CD4-positive, alpha-beta T cell treated with Interleukin-17A for 4 hours (primary cell): ENCODE measurements at regions not wholly inside any gene's neighbourhood (a gene's known extent, or its start where the extent isn't known, plus 50 kb on each side); places are given as distances from the start of the nearest gene placed in this dataset.
"Not testable (repeated sequence)": the region's sequence is repeated elsewhere in the genome, so short reads cannot be mapped to it uniquely, and the experiment has no call there.

Source experiments
- DNase-seq: peaks from one replicate; pipeline ENCODE4 v3.0.0-alpha.2; 2020; ENCODE audit warnings: mixed read lengths

DNA sequence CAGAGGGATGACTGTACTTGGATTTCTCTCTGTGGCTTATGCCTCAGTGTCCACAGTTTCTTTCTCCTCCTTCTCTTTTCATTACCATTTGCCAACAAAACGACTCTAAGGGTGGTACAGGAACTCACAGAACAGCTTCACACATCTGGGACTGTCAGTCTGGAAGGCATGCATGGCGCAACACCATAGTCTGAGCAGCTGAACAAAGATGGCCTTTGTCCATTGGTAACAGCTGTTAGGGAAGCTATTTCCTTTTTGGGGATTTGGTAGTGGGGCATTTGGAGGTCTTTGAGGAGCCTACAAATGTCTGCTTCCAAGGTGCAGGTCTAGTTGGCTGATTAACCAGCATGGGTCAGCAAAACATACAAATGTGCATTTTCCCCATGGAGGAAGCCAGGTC, 81.4 kb upstream of the PCDH8 start:
- DNase-seq: no peak

GRCh38 chr13:52926971-52927370, 78.5 kb upstream of the PCDH8 start:
- no peak for DNase-seq

GRCh38 chr13:52925775-52926285, 77.4 kb upstream of the PCDH8 start:
- no peak for DNase-seq

DNA sequence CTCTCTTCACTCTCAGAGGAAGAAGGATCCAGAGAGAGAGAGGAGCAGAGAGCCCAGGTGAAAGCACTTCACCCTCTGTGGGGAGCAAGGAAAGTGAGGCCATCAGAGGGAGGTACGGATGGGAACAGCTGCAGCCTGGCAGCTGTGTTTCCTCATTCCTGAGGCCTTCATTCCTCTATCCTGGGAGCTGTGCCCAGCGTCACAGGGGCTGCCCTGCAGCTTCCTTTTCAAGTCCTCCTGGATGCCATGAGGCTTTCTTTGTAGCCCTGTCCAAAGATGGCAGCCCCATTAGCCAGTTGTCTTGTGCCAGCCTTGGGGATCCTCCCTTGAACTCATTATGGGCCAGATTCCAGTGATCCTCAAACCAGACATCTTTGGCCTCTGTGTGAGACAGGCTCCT, 76.8 kb upstream of the PCDH8 start:
- DNase-seq: no peak

DNA sequence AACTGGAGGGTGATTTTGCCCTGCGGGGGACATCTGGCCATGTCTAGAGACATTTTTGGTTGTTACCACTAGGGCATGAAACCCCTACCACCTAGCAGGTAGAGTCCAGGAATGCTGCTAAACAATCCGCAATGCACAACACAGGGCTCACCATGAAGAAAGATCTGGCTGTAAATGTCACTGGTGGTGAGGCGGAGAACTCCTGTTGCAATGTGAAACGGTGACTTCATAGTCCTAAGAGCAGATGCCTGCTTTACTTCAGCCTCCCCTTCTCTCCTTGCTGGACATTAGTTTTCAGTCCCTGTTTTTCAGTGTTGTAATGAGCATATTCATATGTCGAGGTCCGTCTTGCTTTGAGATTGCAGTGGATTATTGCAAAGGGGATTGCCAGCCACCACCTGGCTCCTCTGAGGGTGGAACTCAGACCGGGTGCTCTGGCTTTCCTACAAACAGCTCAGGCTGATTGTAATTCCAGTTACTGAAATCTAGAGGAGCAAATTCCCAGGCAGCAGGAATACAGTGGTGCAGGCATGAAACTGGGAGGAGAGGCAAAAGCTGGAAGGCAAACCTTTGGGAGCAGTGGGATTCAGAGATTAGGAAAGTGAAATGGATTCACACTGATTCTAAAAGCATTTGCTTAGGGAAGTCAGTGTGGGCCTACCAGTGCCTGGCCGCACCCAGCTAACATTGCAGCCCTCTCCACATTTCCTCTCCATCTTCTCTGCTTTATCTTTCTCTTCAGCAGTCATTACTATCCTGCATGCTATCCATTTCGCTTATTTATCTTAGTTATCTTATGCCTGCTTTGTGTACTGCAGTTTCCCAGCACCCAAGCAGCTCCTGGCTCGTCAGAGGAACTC, 76.1 kb upstream of the PCDH8 start:
- no peak for DNase-seq

DNA sequence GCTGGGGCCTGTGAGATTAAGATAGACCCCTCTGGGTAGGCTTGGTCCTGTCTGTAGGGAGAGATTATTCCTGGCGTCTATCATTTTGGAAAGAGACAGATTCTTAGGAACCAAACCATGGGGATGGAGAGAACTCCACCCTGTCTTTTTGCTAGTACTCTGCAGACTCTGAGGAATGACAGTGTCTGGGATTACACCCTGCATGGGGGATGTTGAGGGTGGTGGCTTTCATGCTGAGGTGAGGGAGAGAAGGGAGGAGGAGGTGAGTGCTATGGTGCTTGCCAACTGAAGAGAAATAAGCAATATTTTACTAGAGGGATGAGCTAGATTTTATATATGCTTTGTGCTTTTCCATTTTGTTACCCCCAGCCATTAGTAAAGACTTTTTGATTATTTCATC, 74.5 kb upstream of the PCDH8 start:
- no peak for DNase-seq

- no peak for DNase-seq
Measured at GRCh38 chr13:52921194-52921593, 72.8 kb upstream of the PCDH8 start.

DNA sequence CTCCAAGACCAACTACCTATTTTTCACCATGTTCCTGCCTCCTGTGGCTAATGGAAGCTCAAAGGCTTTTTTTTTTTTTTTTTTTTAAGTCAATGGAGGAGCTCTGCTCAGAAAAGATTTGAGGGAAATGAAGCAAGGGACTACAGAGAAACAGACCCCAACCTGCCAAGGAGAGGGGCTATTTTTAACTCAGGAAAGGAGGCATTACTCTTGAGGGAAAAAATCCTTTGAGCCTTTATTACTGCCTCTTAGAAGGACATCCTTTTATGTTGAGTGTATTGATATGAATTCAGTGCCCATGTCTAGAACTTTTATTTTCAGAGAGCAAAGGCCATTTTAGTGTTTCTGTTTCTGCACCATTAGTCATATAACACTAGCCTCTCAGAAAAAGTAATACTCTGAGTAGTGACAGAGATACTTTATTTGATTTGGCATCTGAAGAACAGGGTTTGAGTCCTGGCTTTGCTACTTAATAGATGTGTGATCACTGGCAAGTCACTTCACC, 68.1 kb upstream of the PCDH8 start:
- DNase-seq: no peak

DNA sequence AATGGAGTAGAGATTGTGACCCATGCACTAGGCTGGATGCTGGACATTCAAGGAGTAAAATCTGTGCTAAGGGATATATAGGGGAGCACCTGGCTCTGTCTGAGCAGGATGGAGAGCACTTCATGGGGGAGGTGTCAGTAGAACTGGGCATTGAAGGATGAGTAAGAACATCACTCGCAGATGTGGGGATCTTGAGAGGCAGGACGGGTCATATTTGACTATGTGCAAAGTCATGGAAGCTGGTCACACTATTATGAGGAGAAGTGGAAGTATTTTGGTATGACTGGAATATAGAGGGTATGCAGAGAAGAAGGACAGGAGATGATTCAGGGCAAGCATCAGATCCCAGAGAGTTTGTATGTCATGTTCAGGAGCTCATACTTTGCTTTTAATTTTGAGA, 62.9 kb upstream of the PCDH8 start:
- no peak for DNase-seq

GRCh38 chr13:52910318-52910717, 61.9 kb upstream of the PCDH8 start:
- DNase-seq: not testable (repeated sequence)

GRCh38 chr13:52906122-52906903, 57.9 kb upstream of the PCDH8 start:
- no peak for DNase-seq

DNA sequence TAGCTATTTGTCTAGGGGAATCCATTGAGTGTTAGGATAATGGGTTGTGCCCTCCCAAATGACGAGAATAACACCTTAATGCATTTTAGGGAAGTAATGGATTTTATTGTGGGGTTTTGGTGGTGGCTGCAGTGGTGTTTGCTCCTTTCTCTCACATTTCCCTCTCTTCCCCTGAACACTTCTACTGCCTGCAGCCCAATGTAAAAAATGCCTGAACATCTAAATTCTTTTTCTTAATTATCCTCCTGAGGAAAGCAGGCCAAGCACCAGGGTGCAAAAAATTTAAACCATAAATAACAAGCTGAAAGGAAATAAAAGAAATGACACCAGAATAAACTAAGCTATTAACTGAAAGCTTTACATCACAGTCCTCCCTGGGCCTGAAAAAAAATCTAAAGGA, 57.3 kb upstream of the PCDH8 start:
- no peak for DNase-seq

GRCh38 chr13:52903320-52903719, 54.9 kb upstream of the PCDH8 start:
- DNase-seq: no peak

- no peak for DNase-seq
Measured at GRCh38 chr13:52899206-52899605, 50.8 kb upstream of the PCDH8 start.
